ENCODE measurements at regions not wholly inside any gene's neighbourhood (a gene's known extent, or its start where the extent isn't known, plus 50 kb on each side); places are given as distances from the start of the nearest gene placed in this dataset.
A peak's percentile ranks its signal among the peaks of the same experiment; 100 is the strongest.

DNA sequence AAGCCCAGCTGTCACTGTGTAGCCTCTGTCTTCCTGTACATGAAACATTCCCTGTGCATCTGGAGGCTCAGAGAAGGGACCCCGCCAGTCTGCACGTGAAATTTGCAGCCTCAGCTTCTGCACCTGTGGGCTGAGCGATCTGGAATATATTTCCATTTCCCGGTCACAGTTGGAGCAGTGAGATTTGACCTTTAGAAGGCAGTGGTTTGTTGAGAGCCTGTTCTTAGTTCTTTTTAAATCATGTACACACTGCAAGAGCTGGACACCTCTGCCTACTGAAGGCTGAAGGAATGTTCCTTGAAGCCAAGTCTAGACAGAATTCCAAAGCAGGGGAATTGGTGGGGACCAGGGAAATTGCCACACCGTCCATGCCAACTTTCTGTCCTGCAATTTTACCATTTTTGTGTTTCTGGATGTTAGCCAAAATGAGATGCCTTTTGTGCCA lies 706.6 kb downstream of the INHBA start:
- Histone ChIP-seq H3K36me3 (ENCODE audit: control insufficient read depth in 1 of 2, insufficient read depth in 2 of 2, low read depth in 1 of 2, low read length in 2 of 2) (no peaks in the 10 kb centered on the region), H3K79me1 (replicated peaks; ENCODE audit: low read length, poor library complexity, severe bottlenecking) (no peaks in the 10 kb centered on the region), H3K4me2 (ENCODE audit: low read length, poor library complexity, severe bottlenecking) (no peak overlapping the region), H3K4me1 (ENCODE audit: control insufficient read depth, insufficient read depth, low read depth, low read length) (peaks cover 4% of the 10 kb centered on the region), H3K4me3 (ENCODE audit: insufficient read depth in 1 of 2, low read depth in 1 of 2, low read length in 2 of 2) (no peak overlapping the region), H3K9ac (ENCODE audit: low read length) (no peak overlapping the region), H3K27me3 (ENCODE audit: control insufficient read depth in 1 of 2, insufficient read depth in 1 of 2, low read length in 2 of 2) (no peaks in the 10 kb centered on the region), H2BK5ac (ENCODE audit: low read depth, low read length, poor library complexity, severe bottlenecking) (no peak overlapping the region), H3K23ac (ENCODE audit: low read length in 2 of 2) (no peak overlapping the region), H3K18ac (ENCODE audit: low read depth in 1 of 2, low read length in 2 of 2) (no peak overlapping the region), H2BK15ac (ENCODE audit: low read depth, poor library complexity, severe bottlenecking) (no peak overlapping the region), H3K4ac (ENCODE audit: low read depth in 1 of 2, low read length in 2 of 2) (no peak overlapping the region), H2BK120ac (ENCODE audit: low read depth, low read length) (no peak overlapping the region), H4K8ac (ENCODE audit: low read length) (no peak overlapping the region), H2BK12ac (ENCODE audit: low read length in 2 of 2) (no peak overlapping the region), H3K9me3 (ENCODE audit: control insufficient read depth, low read length) (peaks cover 2% of the 10 kb centered on the region), H3K14ac (ENCODE audit: low read length in 2 of 2) (no peak overlapping the region), H3K27ac (ENCODE audit: low read length, poor library complexity, severe bottlenecking) (no peak overlapping the region), H2AK5ac (ENCODE audit: low read length, severe bottlenecking) (no peak overlapping the region), H4K91ac (ENCODE audit: low read length) (no peak overlapping the region), H2AFZ (ENCODE audit: low read depth, low read length) (no peak overlapping the region)
- WGBS: 75% methylated on average over 5 of the region's 5 CpGs
- no peak for DNase-seq

DNA sequence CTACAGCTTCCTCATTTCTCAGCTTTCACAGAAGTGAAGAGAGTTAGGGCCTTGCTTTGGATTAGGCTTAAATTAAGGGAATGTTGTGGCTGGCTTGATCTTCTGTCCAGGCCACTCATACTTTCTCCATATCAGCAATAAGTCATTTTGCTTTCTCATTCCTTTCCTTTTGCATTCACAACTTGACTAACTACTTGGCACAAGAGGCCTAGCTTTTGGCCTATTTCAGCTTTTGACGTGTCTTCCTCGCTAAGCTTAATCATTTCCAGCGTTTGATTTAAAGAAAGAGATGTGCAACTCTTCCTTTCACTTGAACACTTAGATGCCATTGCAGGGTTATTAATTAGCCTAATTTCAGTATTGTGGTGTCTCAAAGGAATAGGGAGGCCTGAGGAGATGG lies 712.0 kb downstream of the INHBA start:
- DNase-seq: no peak
- Histone ChIP-seq H3K4ac (ENCODE audit: low read depth in 1 of 2, low read length in 2 of 2) (no peak overlapping the region), H3K27me3 (ENCODE audit: control insufficient read depth in 1 of 2, insufficient read depth in 1 of 2, low read length in 2 of 2) (no peaks in the 10 kb centered on the region), H3K79me1 (replicated peaks; ENCODE audit: low read length, poor library complexity, severe bottlenecking) (no peaks in the 10 kb centered on the region), H3K27ac (ENCODE audit: low read length, poor library complexity, severe bottlenecking) (no peak overlapping the region), H3K14ac (ENCODE audit: low read length in 2 of 2) (no peak overlapping the region), H2AK5ac (ENCODE audit: low read length, severe bottlenecking) (no peak overlapping the region), H4K8ac (ENCODE audit: low read length) (no peak overlapping the region), H3K18ac (ENCODE audit: low read depth in 1 of 2, low read length in 2 of 2) (no peak overlapping the region), H2BK15ac (ENCODE audit: low read depth, poor library complexity, severe bottlenecking) (no peak overlapping the region), H3K4me3 (ENCODE audit: insufficient read depth in 1 of 2, low read depth in 1 of 2, low read length in 2 of 2) (peak overlapping the region in 1 of 2 experiments; percentile 11), H3K9ac (ENCODE audit: low read length) (peak overlapping the region; percentile 55), H2BK12ac (ENCODE audit: low read length in 2 of 2) (no peak overlapping the region), H2BK5ac (ENCODE audit: low read depth, low read length, poor library complexity, severe bottlenecking) (no peak overlapping the region), H3K4me2 (ENCODE audit: low read length, poor library complexity, severe bottlenecking) (no peak overlapping the region), H4K91ac (ENCODE audit: low read length) (no peak overlapping the region), H2BK120ac (ENCODE audit: low read depth, low read length) (no peak overlapping the region), H3K36me3 (ENCODE audit: control insufficient read depth in 1 of 2, insufficient read depth in 2 of 2, low read depth in 1 of 2, low read length in 2 of 2) (no peaks in the 10 kb centered on the region), H3K4me1 (ENCODE audit: control insufficient read depth, insufficient read depth, low read depth, low read length) (no peaks in the 10 kb centered on the region), H3K23ac (ENCODE audit: low read length in 2 of 2) (no peak overlapping the region), H3K9me3 (ENCODE audit: control insufficient read depth, low read length) (no peaks in the 10 kb centered on the region), H2AFZ (ENCODE audit: low read depth, low read length) (no peak overlapping the region)
- WGBS: 97% methylated on average over 3 of the region's 3 CpGs

DNA sequence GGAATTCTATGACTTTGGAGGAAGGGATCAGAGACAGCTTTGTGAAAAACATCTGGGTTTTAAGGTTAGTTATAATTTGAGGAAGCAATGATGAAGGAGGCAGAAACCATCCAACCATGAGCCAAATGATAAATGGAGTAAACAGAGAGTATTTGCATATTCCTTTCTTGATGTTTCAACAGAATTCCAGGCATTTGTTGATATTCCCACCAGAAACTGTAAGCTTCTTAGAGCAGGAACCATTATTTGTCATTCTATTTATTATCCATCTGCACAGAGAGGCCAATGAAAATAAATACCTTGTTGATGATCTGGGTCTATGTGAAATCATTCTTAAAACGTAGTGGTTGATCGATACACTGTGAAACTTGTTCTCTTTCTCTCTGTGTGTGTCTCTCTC lies 715.3 kb downstream of the INHBA start:
- H3K4me1 ChIP-seq (ENCODE audit: control insufficient read depth, insufficient read depth, low read depth, low read length): no peaks in the 10 kb centered on the region
- H3K18ac ChIP-seq (ENCODE audit: low read depth in 1 of 2, low read length in 2 of 2): no peak overlapping the region
- no peak overlapping the region for H2BK15ac ChIP-seq (ENCODE audit: low read depth, poor library complexity, severe bottlenecking)
- no peaks in the 10 kb centered on the region for H3K27me3 ChIP-seq (ENCODE audit: control insufficient read depth in 1 of 2, insufficient read depth in 1 of 2, low read length in 2 of 2)
- no peak overlapping the region for H3K4me3 ChIP-seq (ENCODE audit: insufficient read depth in 1 of 2, low read depth in 1 of 2, low read length in 2 of 2)
- H2AFZ ChIP-seq (ENCODE audit: low read depth, low read length): no peak overlapping the region
- no peak overlapping the region for H3K14ac ChIP-seq (ENCODE audit: low read length in 2 of 2)
- H3K36me3 ChIP-seq (ENCODE audit: control insufficient read depth in 1 of 2, insufficient read depth in 2 of 2, low read depth in 1 of 2, low read length in 2 of 2): no peaks in the 10 kb centered on the region
- no peak overlapping the region for H2AK5ac ChIP-seq (ENCODE audit: low read length, severe bottlenecking)
- peak; percentile 21 for DNase-seq
- H3K27ac ChIP-seq (ENCODE audit: low read length, poor library complexity, severe bottlenecking): no peak overlapping the region
- H2BK120ac ChIP-seq (ENCODE audit: low read depth, low read length): no peak overlapping the region
- H3K9ac ChIP-seq (ENCODE audit: low read length): no peak overlapping the region
- H2BK12ac ChIP-seq (ENCODE audit: low read length in 2 of 2): no peak overlapping the region
- no peak overlapping the region for H2BK5ac ChIP-seq (ENCODE audit: low read depth, low read length, poor library complexity, severe bottlenecking)
- H4K8ac ChIP-seq (ENCODE audit: low read length): no peak overlapping the region
- H4K91ac ChIP-seq (ENCODE audit: low read length): no peak overlapping the region
- H3K79me1 ChIP-seq (replicated peaks; ENCODE audit: low read length, poor library complexity, severe bottlenecking): no peaks in the 10 kb centered on the region
- H3K4ac ChIP-seq (ENCODE audit: low read depth in 1 of 2, low read length in 2 of 2): no peak overlapping the region
- WGBS: 88% methylated on average over 2 of the region's 2 CpGs
- no peak overlapping the region for H3K4me2 ChIP-seq (ENCODE audit: low read length, poor library complexity, severe bottlenecking)
- H3K9me3 ChIP-seq (ENCODE audit: control insufficient read depth, low read length): no peaks in the 10 kb centered on the region
- no peak overlapping the region for H3K23ac ChIP-seq (ENCODE audit: low read length in 2 of 2)

DNA sequence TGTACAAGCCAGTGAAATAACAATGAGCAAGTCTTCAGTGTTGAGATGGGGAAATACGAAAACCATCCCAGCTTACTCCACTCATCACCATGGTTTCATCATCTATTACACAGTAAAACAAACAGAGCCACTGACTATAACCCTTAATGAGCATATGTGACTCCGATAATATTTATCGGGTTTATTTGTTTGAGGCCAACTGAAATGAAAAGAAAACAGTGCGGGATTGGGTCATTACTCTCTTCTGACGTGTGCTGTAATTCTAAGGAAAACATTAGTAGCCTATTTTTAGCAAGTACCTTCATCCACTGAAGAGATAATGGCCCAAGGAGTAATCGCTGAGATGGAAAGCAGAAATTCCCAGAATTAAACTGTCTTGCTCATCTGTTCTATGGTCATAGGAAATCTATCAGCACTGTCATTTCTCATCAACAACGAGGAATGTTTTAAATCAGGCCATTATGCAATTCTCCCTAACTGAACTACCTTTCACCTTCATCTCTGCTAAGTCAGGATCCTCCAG lies 716.5 kb downstream of the INHBA start:
- Histone ChIP-seq H2AK5ac (ENCODE audit: low read length, severe bottlenecking) (no peak overlapping the region), H3K14ac (ENCODE audit: low read length in 2 of 2) (no peak overlapping the region), H4K91ac (ENCODE audit: low read length) (no peak overlapping the region), H3K18ac (ENCODE audit: low read depth in 1 of 2, low read length in 2 of 2) (no peak overlapping the region), H3K9me3 (ENCODE audit: control insufficient read depth, low read length) (peaks cover 3% of the 10 kb centered on the region), H2BK120ac (ENCODE audit: low read depth, low read length) (no peak overlapping the region), H3K27me3 (ENCODE audit: control insufficient read depth in 1 of 2, insufficient read depth in 1 of 2, low read length in 2 of 2) (no peaks in the 10 kb centered on the region), H4K8ac (ENCODE audit: low read length) (no peak overlapping the region), H3K4me1 (ENCODE audit: control insufficient read depth, insufficient read depth, low read depth, low read length) (no peaks in the 10 kb centered on the region), H3K79me1 (replicated peaks; ENCODE audit: low read length, poor library complexity, severe bottlenecking) (no peaks in the 10 kb centered on the region), H2BK5ac (ENCODE audit: low read depth, low read length, poor library complexity, severe bottlenecking) (no peak overlapping the region), H3K4me3 (ENCODE audit: insufficient read depth in 1 of 2, low read depth in 1 of 2, low read length in 2 of 2) (no peak overlapping the region), H3K23ac (ENCODE audit: low read length in 2 of 2) (no peak overlapping the region), H3K27ac (ENCODE audit: low read length, poor library complexity, severe bottlenecking) (peak overlapping the region; percentile 6), H2BK12ac (ENCODE audit: low read length in 2 of 2) (no peak overlapping the region), H2AFZ (ENCODE audit: low read depth, low read length) (no peak overlapping the region), H2BK15ac (ENCODE audit: low read depth, poor library complexity, severe bottlenecking) (no peak overlapping the region), H3K36me3 (ENCODE audit: control insufficient read depth in 1 of 2, insufficient read depth in 2 of 2, low read depth in 1 of 2, low read length in 2 of 2) (no peaks in the 10 kb centered on the region), H3K9ac (ENCODE audit: low read length) (peak overlapping the region; percentile 72), H3K4me2 (ENCODE audit: low read length, poor library complexity, severe bottlenecking) (no peak overlapping the region), H3K4ac (ENCODE audit: low read depth in 1 of 2, low read length in 2 of 2) (no peak overlapping the region)
- 59% methylated on average over 6 of the region's 7 CpGs for WGBS
- peak; percentile 93 for DNase-seq

All from mesenchymal stem cell (in vitro differentiated cells and primary cell).